ENCODE measurements at regions not wholly inside any gene's neighbourhood (a gene's known extent, or its start where the extent isn't known, plus 50 kb on each side); places are given as distances from the start of the nearest gene placed in this dataset.
A peak's percentile ranks its signal among the peaks of the same experiment; 100 is the strongest.

- TF ChIP-seq, protein P1, sequence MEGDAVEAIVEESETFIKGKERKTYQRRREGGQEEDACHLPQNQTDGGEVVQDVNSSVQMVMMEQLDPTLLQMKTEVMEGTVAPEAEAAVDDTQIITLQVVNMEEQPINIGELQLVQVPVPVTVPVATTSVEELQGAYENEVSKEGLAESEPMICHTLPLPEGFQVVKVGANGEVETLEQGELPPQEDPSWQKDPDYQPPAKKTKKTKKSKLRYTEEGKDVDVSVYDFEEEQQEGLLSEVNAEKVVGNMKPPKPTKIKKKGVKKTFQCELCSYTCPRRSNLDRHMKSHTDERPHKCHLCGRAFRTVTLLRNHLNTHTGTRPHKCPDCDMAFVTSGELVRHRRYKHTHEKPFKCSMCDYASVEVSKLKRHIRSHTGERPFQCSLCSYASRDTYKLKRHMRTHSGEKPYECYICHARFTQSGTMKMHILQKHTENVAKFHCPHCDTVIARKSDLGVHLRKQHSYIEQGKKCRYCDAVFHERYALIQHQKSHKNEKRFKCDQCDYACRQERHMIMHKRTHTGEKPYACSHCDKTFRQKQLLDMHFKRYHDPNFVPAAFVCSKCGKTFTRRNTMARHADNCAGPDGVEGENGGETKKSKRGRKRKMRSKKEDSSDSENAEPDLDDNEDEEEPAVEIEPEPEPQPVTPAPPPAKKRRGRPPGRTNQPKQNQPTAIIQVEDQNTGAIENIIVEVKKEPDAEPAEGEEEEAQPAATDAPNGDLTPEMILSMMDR (conservative IDR thresholded peaks at IDR 0.05) = no peak
- no peak overlapping the region for H3K27ac ChIP-seq
These were observed 209.9 kb upstream of the TRIB2 start for GRCh38 chr2:12506846-12507245.

- TF ChIP-seq, protein P1 (conservative IDR thresholded peaks at IDR 0.05) = no peak
- no peak overlapping the region for H3K27ac ChIP-seq
These were observed 209.4 kb upstream of the TRIB2 start for GRCh38 chr2:12507295-12507694.

GRCh38 chr2:12510070-12510469, 206.7 kb upstream of the TRIB2 start:
- TF ChIP-seq, protein P1 (conservative IDR thresholded peaks at IDR 0.05) = no peak
- no peak overlapping the region for H3K27ac ChIP-seq

GRCh38 chr2:12513339-12513738, 203.4 kb upstream of the TRIB2 start:
- no peak overlapping the region for H3K27ac ChIP-seq
- TF ChIP-seq, protein P1 (conservative IDR thresholded peaks at IDR 0.05) = no peak

DNA sequence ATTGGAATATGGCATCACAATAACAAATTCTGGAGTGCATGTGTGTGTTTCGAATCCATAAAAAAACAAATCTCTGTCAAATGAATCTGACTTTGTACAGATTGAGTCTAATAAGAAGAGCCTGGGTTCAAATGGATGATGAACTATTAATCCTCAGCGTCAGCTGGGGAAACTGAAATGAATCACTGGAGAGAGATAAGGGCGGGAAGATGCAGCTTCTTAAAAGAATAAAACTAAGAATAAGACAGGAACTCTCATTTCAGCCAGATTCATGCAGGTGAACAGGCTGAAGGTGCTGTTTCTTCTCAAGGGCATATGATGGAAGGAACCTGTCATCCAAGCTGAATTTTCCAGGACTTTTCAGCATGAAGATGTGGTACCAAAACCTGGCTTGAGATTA, 202.6 kb upstream of the TRIB2 start:
- TF ChIP-seq, protein P1 (conservative IDR thresholded peaks at IDR 0.05) = no peak

DNA sequence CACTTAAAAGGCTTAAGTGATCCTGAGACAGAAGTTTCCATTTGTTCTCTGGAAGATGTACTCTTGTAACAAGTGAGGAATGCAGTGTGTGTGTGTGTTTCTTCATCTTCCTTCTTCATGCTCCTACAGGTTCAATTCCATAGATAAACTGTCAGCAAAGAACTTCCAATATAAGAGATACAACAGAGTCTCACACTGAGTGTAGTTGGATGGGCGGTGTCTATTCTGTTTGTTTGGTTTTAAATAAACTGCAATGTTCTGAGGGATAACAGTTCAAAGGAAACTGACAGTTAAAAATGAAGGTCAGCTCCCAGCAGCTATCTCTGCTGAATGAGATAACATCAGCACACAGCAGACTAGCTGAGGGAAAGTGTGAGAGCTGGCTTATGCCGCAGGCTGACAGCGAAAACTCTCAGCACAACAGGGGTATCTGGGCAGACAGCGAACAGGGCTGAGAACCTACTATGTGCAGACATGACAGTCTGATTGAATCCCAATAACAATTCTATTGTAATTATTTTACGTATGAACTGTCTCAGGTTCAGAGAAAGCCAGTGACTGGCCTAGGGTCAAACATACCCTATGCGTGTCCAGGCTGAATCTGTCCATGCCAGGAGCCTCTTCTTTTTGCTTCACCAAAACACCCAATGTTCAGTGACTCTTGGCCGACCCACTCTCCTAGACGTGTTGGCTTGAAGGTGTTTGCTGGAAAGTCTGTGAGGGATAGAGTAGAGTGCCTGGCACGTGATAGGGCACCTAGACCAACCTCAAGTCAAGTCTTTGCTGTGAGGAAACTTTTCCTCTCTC, 201.9 kb upstream of the TRIB2 start:
- peak overlapping the region; percentile 62 for H3K27ac ChIP-seq
- TF ChIP-seq, protein P1 (conservative IDR thresholded peaks at IDR 0.05) = no peak

More for the DNA sequence above, 202.6 kb upstream of the TRIB2 start:
- peak overlapping the region; percentile 62 for H3K27ac ChIP-seq

- TF ChIP-seq, protein P1 (conservative IDR thresholded peaks at IDR 0.05) = no peak
- peak overlapping the region; percentile 62; the same call in 1 of the 2 replicates for H3K27ac ChIP-seq
These were observed 200.9 kb upstream of the TRIB2 start for GRCh38 chr2:12515871-12516270.
